Liver (tissue), 8 donors: ENCODE measurements at regions not wholly inside any gene's neighbourhood (a gene's known extent, or its start where the extent isn't known, plus 50 kb on each side); places are given as distances from the start of the nearest gene placed in this dataset.

Experiments used
- DNase-seq: peaks from one replicate; pipeline ENCODE4 v3.0.0-alpha.2; 2017; ENCODE audit warnings: low spot score
- H3K27ac ChIP-seq, 2 donors: one replicate each; pipeline ENCODE4 v1.7.0; 2013; ENCODE audit warnings: inconsistent platforms in 2 of 2, low read length in 2 of 2, control low read depth in 1 of 2, low read depth in 1 of 2, mild to moderate bottlenecking in 1 of 2
- H3K27me3 ChIP-seq, 4 donors: one replicate each; pipeline versions ENCODE4 v1.6.1 to v1.7.0; 2013; ENCODE audit warnings: low read length in 3 of 4, inconsistent platforms in 1 of 4, mild to moderate bottlenecking in 1 of 4, moderate library complexity in 1 of 4; ENCODE audit not compliant: control insufficient read depth in 4 of 4, insufficient read depth in 4 of 4
- H3K36me3 ChIP-seq, 4 donors: one replicate each; pipeline versions ENCODE4 v1.6.1 to v1.7.0; 2013; ENCODE audit warnings: low read length in 3 of 4, mild to moderate bottlenecking in 3 of 4, low read depth in 1 of 4, moderate library complexity in 1 of 4; ENCODE audit not compliant: control insufficient read depth in 4 of 4, insufficient read depth in 3 of 4
- H3K4me1 ChIP-seq, 4 donors: one replicate each; pipeline versions ENCODE4 v1.6.1 to v1.7.0; 2013; ENCODE audit warnings: low read length in 3 of 4, mild to moderate bottlenecking in 3 of 4, moderate library complexity in 1 of 4; ENCODE audit not compliant: control insufficient read depth in 4 of 4, insufficient read depth in 4 of 4
- H3K4me3 ChIP-seq, 3 donors: one replicate each; pipeline versions ENCODE4 v1.6.1 to v1.7.0; 2013; ENCODE audit warnings: low read length in 3 of 3, control low read depth in 1 of 3, low read depth in 1 of 3, mild to moderate bottlenecking in 1 of 3
- H3K9ac ChIP-seq, 2 donors: one replicate each; pipeline ENCODE4 v1.7.0; 2013; ENCODE audit warnings: low read length in 2 of 2, mild to moderate bottlenecking in 2 of 2, moderate library complexity in 2 of 2, control low read depth in 1 of 2, low read depth in 1 of 2
- H3K9me3 ChIP-seq, 4 donors: one replicate each; pipeline versions ENCODE4 v1.6.1 to v1.7.0; 2013; ENCODE audit warnings: low read length in 3 of 4; ENCODE audit not compliant: control insufficient read depth in 4 of 4
- EGR1 ChIP-seq, 2 donors: IDR thresholded peaks; 2 replicates each; pipeline ENCODE4 v1.6.1; 2016 to 2018; ENCODE audit warnings: antibody characterized with exemption in 2 of 2, low read depth in 2 of 2
- FOXA1 ChIP-seq: IDR thresholded peaks from 2 replicates; pipeline ENCODE4 v1.6.1; 2016; ENCODE audit warnings: antibody characterized with exemption
- FOXA2 ChIP-seq: IDR thresholded peaks from 2 replicates; pipeline ENCODE4 v1.6.1; 2016; ENCODE audit warnings: antibody characterized with exemption
- GABPA ChIP-seq, 2 donors: IDR thresholded peaks in 1 of 2; conservative IDR thresholded peaks in 1 of 2; 2 replicates each; pipeline ENCODE4 v1.6.1; 2016; ENCODE audit warnings: antibody characterized with exemption in 2 of 2, mild to moderate bottlenecking in 1 of 2, moderate library complexity in 1 of 2
- HNF4A ChIP-seq, 2 donors: conservative IDR thresholded peaks; 2 replicates each; pipeline ENCODE4 v1.6.1; 2016; ENCODE audit warnings: antibody characterized with exemption in 2 of 2, mild to moderate bottlenecking in 2 of 2
- HNF4G ChIP-seq: IDR thresholded peaks from 2 replicates; pipeline ENCODE4 v1.6.1; 2016; ENCODE audit warnings: antibody characterized with exemption
- JUND ChIP-seq, 2 donors: IDR thresholded peaks; 2 replicates each; pipeline ENCODE4 v1.6.1; 2016; ENCODE audit warnings: antibody characterized with exemption in 2 of 2
- NR2F2 ChIP-seq: IDR thresholded peaks from 2 replicates; pipeline ENCODE4 v1.6.1; 2016; ENCODE audit warnings: antibody characterized with exemption
- RAD21 ChIP-seq, 2 donors: IDR thresholded peaks; 2 replicates each; pipeline ENCODE4 v1.6.1; 2016; ENCODE audit warnings: antibody characterized with exemption in 2 of 2, mild to moderate bottlenecking in 2 of 2
- RXRA ChIP-seq, 2 donors: IDR thresholded peaks; 2 replicates each; pipeline ENCODE4 v1.6.1; 2017 to 2018; ENCODE audit warnings: antibody characterized with exemption in 2 of 2, mild to moderate bottlenecking in 1 of 2
- SP1 ChIP-seq: IDR thresholded peaks from 2 replicates; pipeline ENCODE4 v1.6.1; 2018; ENCODE audit warnings: antibody characterized with exemption, mild to moderate bottlenecking
- TAF1 ChIP-seq: conservative IDR thresholded peaks from 2 replicates; pipeline ENCODE4 v1.6.1; 2016; ENCODE audit warnings: antibody characterized with exemption, mild to moderate bottlenecking
- YY1 ChIP-seq: IDR thresholded peaks from 2 replicates; pipeline ENCODE4 v1.6.1; 2016; ENCODE audit warnings: antibody characterized with exemption, mild to moderate bottlenecking
- WGBS: extraction: QIAGEN DNeasy Blood & Tissue Kit; methylation state at CpG from one replicate; pipeline ENCODE4 v1.1.7; 2013; 5-methylcytosine and 5-hydroxymethylcytosine counted together
- TF ChIP-seq, protein P1 (sequence below): IDR thresholded peaks from 2 replicates; pipeline ENCODE4 v1.6.1; 2016; ENCODE audit warnings: antibody characterized with exemption
- TF ChIP-seq, protein P2 (sequence below): IDR thresholded peaks from 2 replicates; pipeline ENCODE4 v1.6.1; 2016; ENCODE audit warnings: antibody characterized with exemption
- TF ChIP-seq, protein P3 (sequence below): IDR thresholded peaks from 2 replicates; pipeline ENCODE4 v1.6.1; 2016; ENCODE audit warnings: antibody characterized with exemption, mild to moderate bottlenecking
- TF ChIP-seq, protein P4 (sequence below): fragments of 150-350 bp; IDR thresholded peaks from 2 replicates; pipeline ENCODE4 v1.5.1; 2017; ENCODE audit warnings: improper control_type of control experiment, low read depth, low read length; ENCODE audit not compliant: missing input control
- donor health status: healthy.
- donor health status: healthy.
- donor health status: healthy.
- donor health status: healthy.
- donor health status: healthy.

DNA sequence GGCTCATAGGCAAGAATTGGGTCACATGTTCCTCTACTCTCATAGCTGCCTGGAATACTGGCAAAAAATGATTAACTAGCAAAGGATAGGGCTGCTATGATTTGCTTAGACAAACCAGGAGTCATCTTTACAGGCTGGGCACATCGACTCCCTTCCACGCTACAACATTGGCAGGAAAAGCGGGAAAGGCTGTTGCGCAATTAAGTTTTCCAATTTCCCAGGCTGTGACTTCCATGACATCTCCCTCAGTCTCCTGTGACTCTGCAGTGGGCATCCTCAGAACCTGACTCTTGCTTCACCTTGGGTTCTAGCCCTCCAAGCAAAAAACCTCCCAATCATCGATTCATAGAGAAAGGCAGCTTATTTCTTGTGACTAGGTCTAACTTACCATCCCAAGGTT, 184.5 kb upstream of the E2F7 start (continued):
- TF ChIP-seq, protein P1, sequence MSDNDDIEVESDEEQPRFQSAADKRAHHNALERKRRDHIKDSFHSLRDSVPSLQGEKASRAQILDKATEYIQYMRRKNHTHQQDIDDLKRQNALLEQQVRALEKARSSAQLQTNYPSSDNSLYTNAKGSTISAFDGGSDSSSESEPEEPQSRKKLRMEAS, result no peak
- TF ChIP-seq RAD21 (IDR thresholded peaks at IDR 0.05), result no peak
- TF ChIP-seq FOXA2, result no peak
- no peak for TF ChIP-seq HNF4A (conservative IDR thresholded peaks at IDR 0.05)
- no peak for TF ChIP-seq EGR1 (IDR thresholded peaks at IDR 0.05; ENCODE audit: low read depth in 2 of 2)
- no peak for TF ChIP-seq YY1
- TF ChIP-seq HNF4G, result no peak
- TF ChIP-seq TAF1, result no peak
- no peak for TF ChIP-seq GABPA (IDR thresholded peaks at IDR 0.05 in 1 of 2, conservative IDR thresholded peaks at IDR 0.05 in 1 of 2)
- TF ChIP-seq SP1, result no peak
- TF ChIP-seq, protein P2, sequence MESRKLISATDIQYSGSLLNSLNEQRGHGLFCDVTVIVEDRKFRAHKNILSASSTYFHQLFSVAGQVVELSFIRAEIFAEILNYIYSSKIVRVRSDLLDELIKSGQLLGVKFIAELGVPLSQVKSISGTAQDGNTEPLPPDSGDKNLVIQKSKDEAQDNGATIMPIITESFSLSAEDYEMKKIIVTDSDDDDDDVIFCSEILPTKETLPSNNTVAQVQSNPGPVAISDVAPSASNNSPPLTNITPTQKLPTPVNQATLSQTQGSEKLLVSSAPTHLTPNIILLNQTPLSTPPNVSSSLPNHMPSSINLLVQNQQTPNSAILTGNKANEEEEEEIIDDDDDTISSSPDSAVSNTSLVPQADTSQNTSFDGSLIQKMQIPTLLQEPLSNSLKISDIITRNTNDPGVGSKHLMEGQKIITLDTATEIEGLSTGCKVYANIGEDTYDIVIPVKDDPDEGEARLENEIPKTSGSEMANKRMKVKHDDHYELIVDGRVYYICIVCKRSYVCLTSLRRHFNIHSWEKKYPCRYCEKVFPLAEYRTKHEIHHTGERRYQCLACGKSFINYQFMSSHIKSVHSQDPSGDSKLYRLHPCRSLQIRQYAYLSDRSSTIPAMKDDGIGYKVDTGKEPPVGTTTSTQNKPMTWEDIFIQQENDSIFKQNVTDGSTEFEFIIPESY, result no peak

DNA sequence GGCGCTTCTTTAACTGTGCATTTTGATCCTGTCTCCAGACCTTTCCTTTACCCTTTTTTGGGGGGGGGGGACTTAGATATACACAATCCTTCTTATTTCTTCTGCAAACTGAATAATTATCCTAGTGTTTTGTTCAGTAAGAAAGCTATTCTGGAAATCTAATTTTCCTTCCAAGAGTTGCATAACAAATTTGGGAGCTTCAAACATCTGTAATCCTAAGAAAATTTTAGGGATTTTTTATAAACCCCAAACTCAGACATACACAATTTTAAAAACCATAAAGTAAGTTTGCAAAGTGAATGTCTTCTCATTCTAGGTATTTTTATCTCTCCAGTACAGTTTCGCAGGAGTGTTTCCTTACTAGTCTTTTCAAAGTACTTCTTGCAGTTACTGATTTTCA, 182.7 kb upstream of the E2F7 start:
- 83% methylated on average over 2 of the region's 2 CpGs for WGBS

More for the DNA sequence above, 182.7 kb upstream of the E2F7 start:
- H3K27me3 ChIP-seq, result peaks cover 0 to 5% (median 0%) of the 10 kb centered on the region in 4 donors
- no peak overlapping the region for H3K9ac ChIP-seq
- no peaks in the 10 kb centered on the region for H3K4me1 ChIP-seq
- H3K9me3 ChIP-seq, result no peaks in the 10 kb centered on the region
- no peaks in the 10 kb centered on the region for H3K36me3 ChIP-seq
- H3K27ac ChIP-seq, result no peak overlapping the region
- DNase-seq, result no peak
- TF ChIP-seq, protein P3, sequence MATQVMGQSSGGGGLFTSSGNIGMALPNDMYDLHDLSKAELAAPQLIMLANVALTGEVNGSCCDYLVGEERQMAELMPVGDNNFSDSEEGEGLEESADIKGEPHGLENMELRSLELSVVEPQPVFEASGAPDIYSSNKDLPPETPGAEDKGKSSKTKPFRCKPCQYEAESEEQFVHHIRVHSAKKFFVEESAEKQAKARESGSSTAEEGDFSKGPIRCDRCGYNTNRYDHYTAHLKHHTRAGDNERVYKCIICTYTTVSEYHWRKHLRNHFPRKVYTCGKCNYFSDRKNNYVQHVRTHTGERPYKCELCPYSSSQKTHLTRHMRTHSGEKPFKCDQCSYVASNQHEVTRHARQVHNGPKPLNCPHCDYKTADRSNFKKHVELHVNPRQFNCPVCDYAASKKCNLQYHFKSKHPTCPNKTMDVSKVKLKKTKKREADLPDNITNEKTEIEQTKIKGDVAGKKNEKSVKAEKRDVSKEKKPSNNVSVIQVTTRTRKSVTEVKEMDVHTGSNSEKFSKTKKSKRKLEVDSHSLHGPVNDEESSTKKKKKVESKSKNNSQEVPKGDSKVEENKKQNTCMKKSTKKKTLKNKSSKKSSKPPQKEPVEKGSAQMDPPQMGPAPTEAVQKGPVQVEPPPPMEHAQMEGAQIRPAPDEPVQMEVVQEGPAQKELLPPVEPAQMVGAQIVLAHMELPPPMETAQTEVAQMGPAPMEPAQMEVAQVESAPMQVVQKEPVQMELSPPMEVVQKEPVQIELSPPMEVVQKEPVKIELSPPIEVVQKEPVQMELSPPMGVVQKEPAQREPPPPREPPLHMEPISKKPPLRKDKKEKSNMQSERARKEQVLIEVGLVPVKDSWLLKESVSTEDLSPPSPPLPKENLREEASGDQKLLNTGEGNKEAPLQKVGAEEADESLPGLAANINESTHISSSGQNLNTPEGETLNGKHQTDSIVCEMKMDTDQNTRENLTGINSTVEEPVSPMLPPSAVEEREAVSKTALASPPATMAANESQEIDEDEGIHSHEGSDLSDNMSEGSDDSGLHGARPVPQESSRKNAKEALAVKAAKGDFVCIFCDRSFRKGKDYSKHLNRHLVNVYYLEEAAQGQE, result no peak
- TF ChIP-seq, protein P2, result no peak
- TF ChIP-seq, protein P4, sequence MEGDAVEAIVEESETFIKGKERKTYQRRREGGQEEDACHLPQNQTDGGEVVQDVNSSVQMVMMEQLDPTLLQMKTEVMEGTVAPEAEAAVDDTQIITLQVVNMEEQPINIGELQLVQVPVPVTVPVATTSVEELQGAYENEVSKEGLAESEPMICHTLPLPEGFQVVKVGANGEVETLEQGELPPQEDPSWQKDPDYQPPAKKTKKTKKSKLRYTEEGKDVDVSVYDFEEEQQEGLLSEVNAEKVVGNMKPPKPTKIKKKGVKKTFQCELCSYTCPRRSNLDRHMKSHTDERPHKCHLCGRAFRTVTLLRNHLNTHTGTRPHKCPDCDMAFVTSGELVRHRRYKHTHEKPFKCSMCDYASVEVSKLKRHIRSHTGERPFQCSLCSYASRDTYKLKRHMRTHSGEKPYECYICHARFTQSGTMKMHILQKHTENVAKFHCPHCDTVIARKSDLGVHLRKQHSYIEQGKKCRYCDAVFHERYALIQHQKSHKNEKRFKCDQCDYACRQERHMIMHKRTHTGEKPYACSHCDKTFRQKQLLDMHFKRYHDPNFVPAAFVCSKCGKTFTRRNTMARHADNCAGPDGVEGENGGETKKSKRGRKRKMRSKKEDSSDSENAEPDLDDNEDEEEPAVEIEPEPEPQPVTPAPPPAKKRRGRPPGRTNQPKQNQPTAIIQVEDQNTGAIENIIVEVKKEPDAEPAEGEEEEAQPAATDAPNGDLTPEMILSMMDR, result no peak
- TF ChIP-seq SP1 (no peak), HNF4G (no peak), FOXA1 (no peak), NR2F2 (no peak), YY1 (no peak), EGR1 (IDR thresholded peaks at IDR 0.05; ENCODE audit: low read depth in 2 of 2) (no peak), GABPA (IDR thresholded peaks at IDR 0.05 in 1 of 2, conservative IDR thresholded peaks at IDR 0.05 in 1 of 2) (no peak), JUND (IDR thresholded peaks at IDR 0.05) (no peak), RXRA (IDR thresholded peaks at IDR 0.05) (no peak), TAF1 (no peak), FOXA2 (no peak), RAD21 (IDR thresholded peaks at IDR 0.05) (no peak)
- H3K4me3 ChIP-seq, result no peak overlapping the region
